Spleen (tissue), 11 donors: ENCODE measurements at regions not wholly inside any gene's neighbourhood (a gene's known extent, or its start where the extent isn't known, plus 50 kb on each side); places are given as distances from the start of the nearest gene placed in this dataset.

ENCODE experiments used
- DNase-seq: peaks from one replicate; pipeline ENCODE4 v3.0.0-alpha.2; 2020
- H3K27ac ChIP-seq, 8 donors: fragments of 200-600 bp; sonication (generic) in 7 of 8; 1 replicate in 4 of 8; 2 replicates in 4 of 8; pipeline versions ENCODE4 v1.5.0 to v1.8.0; 2016 to 2021; ENCODE audit warnings: inconsistent platforms in 4 of 8, mild to moderate bottlenecking in 4 of 8, moderate library complexity in 1 of 8
- H3K27me3 ChIP-seq, 7 donors: fragments of 200-600 bp; sonication (generic) in 6 of 7; replicated peaks in 1 of 7; 1 replicate in 4 of 7; 2 replicates in 3 of 7; pipeline versions ENCODE4 v1.5.0 to v1.8.0; 2016 to 2021; ENCODE audit warnings: inconsistent platforms in 3 of 7, mild to moderate bottlenecking in 1 of 7
- H3K36me3 ChIP-seq, 6 donors: fragments of 200-600 bp; sonication (generic) in 5 of 6; 1 replicate in 4 of 6; 2 replicates in 2 of 6; pipeline versions ENCODE4 v1.5.0 to v1.8.0; 2016 to 2021; ENCODE audit warnings: inconsistent platforms in 2 of 6
- H3K4me1 ChIP-seq, 6 donors: fragments of 200-600 bp; sonication (generic) in 5 of 6; 1 replicate in 3 of 6; 2 replicates in 3 of 6; pipeline versions ENCODE4 v1.5.0 to v1.8.0; 2016 to 2021; ENCODE audit warnings: inconsistent platforms in 3 of 6
- H3K4me3 ChIP-seq, 8 donors: fragments of 200-600 bp; sonication (generic) in 7 of 8; 1 replicate in 4 of 8; 2 replicates in 4 of 8; pipeline versions ENCODE4 v1.5.0 to v1.8.0; 2016 to 2021; ENCODE audit warnings: inconsistent platforms in 4 of 8, mild to moderate bottlenecking in 4 of 8, moderate library complexity in 2 of 8
- H3K9me3 ChIP-seq, 8 donors: fragments of 200-600 bp; sonication (generic) in 7 of 8; 1 replicate in 4 of 8; 2 replicates in 4 of 8; pipeline versions ENCODE4 v1.5.0 to v1.8.0; 2016 to 2021; ENCODE audit warnings: inconsistent platforms in 4 of 8
- POLR2A ChIP-seq, 3 donors: fragments of 450-650 bp; IDR thresholded peaks; one replicate each; pipeline ENCODE4 v1.5.1; 2017; ENCODE audit warnings: antibody characterized with exemption in 3 of 3, mild to moderate bottlenecking in 1 of 3
- POLR2AphosphoS5 ChIP-seq, 3 donors: sonication (generic); formaldehyde crosslinking; IDR thresholded peaks; one replicate each; pipeline ENCODE4 v1.5.1; 2017; ENCODE audit warnings: antibody characterized with exemption in 3 of 3
- WGBS, 5 donors: extraction: QIAGEN DNeasy Blood & Tissue Kit in 3 of 5; methylation state at CpG; one replicate each; pipeline versions ENCODE4 v1.1.5 to v1.1.7; 2013 to 2018; 5-methylcytosine and 5-hydroxymethylcytosine counted together
- intact Hi-C: fragments of 100-400 bp; cut with DNase I; formaldehyde crosslinking; loops from one replicate; pipeline ENCODE4 v1.15.0; 2023; ENCODE audit warnings: low total_unique reads
- TF ChIP-seq, protein P1 (sequence below), 11 experiments: fragments of 200-600 bp in 7 of 11; fragments of 450-650 bp in 4 of 11; sonication (generic) in 4 of 11; IDR thresholded peaks in 8 of 11; conservative IDR thresholded peaks in 3 of 11; 1 replicate in 7 of 11; 2 replicates in 4 of 11; pipeline versions ENCODE4 v1.4.0 to v1.8.0; 2016 to 2021; ENCODE audit warnings: antibody characterized with exemption in 11 of 11, inconsistent platforms in 4 of 11, mild to moderate bottlenecking in 1 of 11
- donor health status: healthy with polysubstance abuse.
- donor health status: DM: no; HTN: no; CAD: no; lungs with moderate emphysema.
- donor health status: DM: no; HTN: no; CAD: no.
- donor health status: Bipolar disorder and iron deficiency.
- donor health status: healthy.
- donor health status: DM: no; HTN: no; CAD: no.
- donor health status: DM: yes; HTN: yes; CAD: no.

DNA sequence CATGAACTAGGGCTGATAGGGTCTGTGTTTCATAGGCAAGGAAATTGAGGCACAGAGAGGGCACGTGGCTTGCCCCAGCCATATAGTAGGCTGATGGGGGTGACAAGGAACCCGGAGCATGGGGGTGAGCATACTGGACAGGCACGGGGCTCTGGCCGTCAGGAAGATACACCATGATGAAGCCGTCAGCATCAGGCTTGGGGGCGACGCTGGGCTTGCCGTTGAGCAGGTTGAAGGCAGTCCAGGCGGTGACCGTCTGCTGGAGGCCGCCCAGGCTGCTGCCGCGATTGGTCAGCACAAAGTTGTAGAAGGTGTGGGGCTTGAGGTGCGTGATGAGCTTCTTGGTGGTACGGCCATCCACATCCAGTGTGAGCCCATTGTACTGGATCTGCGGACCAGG, 119.7 kb downstream of the PTPRS start:
- Histone ChIP-seq H3K4me1 (no peaks in the 10 kb centered on the region), H3K27ac (no peak overlapping the region), H3K4me3 (no peak overlapping the region), H3K9me3 (no peaks in the 10 kb centered on the region), H3K27me3 (peaks cover 0 to 6% (median 0%) of the 10 kb centered on the region in 7 donors), H3K36me3 (peaks cover 0 to 69% (median 3%) of the 10 kb centered on the region in 6 donors)
- TF ChIP-seq POLR2A (IDR thresholded peaks at IDR 0.05) (no peak), POLR2AphosphoS5 (IDR thresholded peaks at IDR 0.05) (no peak)
- TF ChIP-seq, protein P1, sequence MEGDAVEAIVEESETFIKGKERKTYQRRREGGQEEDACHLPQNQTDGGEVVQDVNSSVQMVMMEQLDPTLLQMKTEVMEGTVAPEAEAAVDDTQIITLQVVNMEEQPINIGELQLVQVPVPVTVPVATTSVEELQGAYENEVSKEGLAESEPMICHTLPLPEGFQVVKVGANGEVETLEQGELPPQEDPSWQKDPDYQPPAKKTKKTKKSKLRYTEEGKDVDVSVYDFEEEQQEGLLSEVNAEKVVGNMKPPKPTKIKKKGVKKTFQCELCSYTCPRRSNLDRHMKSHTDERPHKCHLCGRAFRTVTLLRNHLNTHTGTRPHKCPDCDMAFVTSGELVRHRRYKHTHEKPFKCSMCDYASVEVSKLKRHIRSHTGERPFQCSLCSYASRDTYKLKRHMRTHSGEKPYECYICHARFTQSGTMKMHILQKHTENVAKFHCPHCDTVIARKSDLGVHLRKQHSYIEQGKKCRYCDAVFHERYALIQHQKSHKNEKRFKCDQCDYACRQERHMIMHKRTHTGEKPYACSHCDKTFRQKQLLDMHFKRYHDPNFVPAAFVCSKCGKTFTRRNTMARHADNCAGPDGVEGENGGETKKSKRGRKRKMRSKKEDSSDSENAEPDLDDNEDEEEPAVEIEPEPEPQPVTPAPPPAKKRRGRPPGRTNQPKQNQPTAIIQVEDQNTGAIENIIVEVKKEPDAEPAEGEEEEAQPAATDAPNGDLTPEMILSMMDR (IDR thresholded peaks at IDR 0.05 in 8 of 11, conservative IDR thresholded peaks at IDR 0.05 in 3 of 11) = no peak
- 94 to 97% (median 96%) methylated on average over 11 to 16 of the region's 16 CpGs for WGBS, 5 donors
- DNase-seq = no peak
- intact Hi-C loops = no loop called here

DNA sequence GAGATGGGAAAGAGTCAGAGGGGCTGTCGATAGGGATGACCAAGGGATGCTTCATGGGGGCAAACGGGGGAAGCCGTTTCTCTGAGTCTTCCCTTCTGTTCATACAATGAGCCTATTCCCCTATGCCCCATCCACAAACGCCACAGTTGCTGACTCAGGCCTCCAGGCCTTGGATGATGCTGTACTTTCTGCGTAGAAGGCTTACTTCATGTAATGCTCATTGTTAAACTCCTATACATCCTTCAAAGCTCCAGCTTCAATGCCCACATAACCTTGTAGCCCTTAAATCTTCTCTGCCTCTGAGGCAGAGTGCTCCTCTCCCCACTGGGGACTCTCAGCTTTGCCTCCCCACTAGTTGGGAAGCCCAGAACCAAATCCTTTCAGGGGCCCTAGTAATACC, 120.3 kb downstream of the PTPRS start:
- H3K9me3 ChIP-seq = no peaks in the 10 kb centered on the region
- DNase-seq = no peak
- H3K36me3 ChIP-seq = peaks cover 0 to 71% (median 3%) of the 10 kb centered on the region in 6 donors
- intact Hi-C loops = no loop called here
- H3K4me1 ChIP-seq = no peaks in the 10 kb centered on the region
- H3K4me3 ChIP-seq = no peak overlapping the region
- TF ChIP-seq, protein P1 (IDR thresholded peaks at IDR 0.05 in 8 of 11, conservative IDR thresholded peaks at IDR 0.05 in 3 of 11) = no peak
- no peak for TF ChIP-seq POLR2A (IDR thresholded peaks at IDR 0.05)
- no peak for TF ChIP-seq POLR2AphosphoS5 (IDR thresholded peaks at IDR 0.05)
- H3K27me3 ChIP-seq = peaks cover 0 to under 1% (median 0%) of the 10 kb centered on the region in 7 donors
- WGBS, 5 donors = 77 to 94% (median 93%) methylated on average over 5 of the region's 5 CpGs
- no peak overlapping the region for H3K27ac ChIP-seq

DNA sequence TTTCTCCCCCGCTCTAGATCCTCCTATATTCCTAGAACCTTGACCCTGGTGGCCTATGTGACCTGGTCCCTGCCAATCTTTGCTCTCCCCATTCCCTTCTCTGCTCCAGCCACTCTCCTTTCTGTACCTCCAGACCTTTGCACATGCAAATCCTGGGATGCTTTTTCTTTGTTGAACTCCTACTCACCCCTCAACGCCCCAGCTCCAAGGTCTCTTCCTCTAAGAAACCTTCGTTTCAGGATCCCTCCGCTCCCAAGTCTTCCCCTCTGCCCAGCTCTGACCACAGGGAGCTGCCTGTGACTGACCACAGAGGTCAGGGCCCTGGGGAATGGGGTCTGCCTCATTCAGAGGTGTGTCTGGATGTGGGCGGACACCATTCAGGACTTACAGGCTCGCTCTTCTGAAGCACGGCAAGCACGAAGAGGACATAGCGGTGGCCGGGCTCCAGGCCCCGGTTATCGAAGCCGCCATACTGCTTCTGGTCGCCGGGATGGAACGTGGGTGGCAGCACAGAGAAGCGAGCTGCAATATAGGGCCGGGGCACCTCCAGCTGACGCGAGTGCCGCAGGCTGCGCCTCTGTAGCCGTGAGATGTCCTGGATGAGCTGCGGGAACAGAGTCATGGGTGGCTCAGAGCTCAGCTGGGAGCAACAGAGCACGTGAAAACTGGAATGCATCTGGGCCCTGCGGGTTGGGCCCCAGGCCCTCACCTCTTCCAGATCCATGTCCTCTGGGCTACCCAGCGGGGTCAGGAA, 120.9 kb downstream of the PTPRS start:
- H3K27ac ChIP-seq = no peak overlapping the region
- intact Hi-C loops = no loop called here
- H3K27me3 ChIP-seq = no peaks in the 10 kb centered on the region
- DNase-seq = no peak
- H3K9me3 ChIP-seq = no peaks in the 10 kb centered on the region
- H3K4me1 ChIP-seq = no peaks in the 10 kb centered on the region
- peaks cover 0 to 71% (median 5%) of the 10 kb centered on the region in 6 donors for H3K36me3 ChIP-seq
- no peak overlapping the region for H3K4me3 ChIP-seq
- TF ChIP-seq, protein P1 (IDR thresholded peaks at IDR 0.05 in 8 of 11, conservative IDR thresholded peaks at IDR 0.05 in 3 of 11) = no peak
- no peak for TF ChIP-seq POLR2AphosphoS5 (IDR thresholded peaks at IDR 0.05)
- no peak for TF ChIP-seq POLR2A (IDR thresholded peaks at IDR 0.05)
- 92 to 97% (median 96%) methylated on average over 25 to 27 of the region's 27 CpGs for WGBS, 5 donors

DNA sequence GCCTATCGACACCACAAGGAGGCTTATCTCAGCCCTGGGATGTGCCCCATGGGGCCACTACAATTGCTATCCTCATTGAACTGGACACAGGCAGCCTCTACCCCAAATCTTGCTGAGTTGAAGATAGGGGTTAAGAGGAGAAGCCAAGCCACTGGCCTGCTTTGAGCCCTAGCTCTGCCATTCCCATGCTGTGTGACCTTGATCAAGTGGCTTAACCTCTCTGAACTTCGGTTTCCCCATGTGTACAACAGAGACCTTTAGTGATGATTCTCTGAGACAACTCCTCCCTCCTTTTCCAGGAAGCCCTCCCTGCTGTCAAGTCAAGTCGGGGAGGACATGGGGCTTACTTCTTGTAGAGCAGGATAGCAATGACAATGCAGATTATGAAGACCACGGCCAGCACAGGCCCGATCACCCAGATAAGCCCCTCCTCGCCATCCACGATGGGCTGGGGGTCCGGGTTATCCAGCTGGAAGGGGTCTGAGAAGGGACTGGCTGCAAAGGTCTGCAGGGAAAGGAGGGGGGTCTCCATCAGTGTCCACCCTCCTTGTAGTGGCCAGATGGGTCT, 121.6 kb downstream of the PTPRS start:
- H3K27ac ChIP-seq = no peak overlapping the region
- TF ChIP-seq, protein P1 (IDR thresholded peaks at IDR 0.05 in 8 of 11, conservative IDR thresholded peaks at IDR 0.05 in 3 of 11) = no peak
- no peak for TF ChIP-seq POLR2AphosphoS5 (IDR thresholded peaks at IDR 0.05)
- TF ChIP-seq POLR2A (IDR thresholded peaks at IDR 0.05) = no peak
- DNase-seq = no peak
- intact Hi-C loops = no loop called here
- H3K4me1 ChIP-seq = no peaks in the 10 kb centered on the region
- no peak overlapping the region for H3K4me3 ChIP-seq
- H3K9me3 ChIP-seq = no peaks in the 10 kb centered on the region
- 86 to 89% (median 89%) methylated on average over 7 to 8 of the region's 8 CpGs for WGBS, 5 donors
- H3K27me3 ChIP-seq = no peaks in the 10 kb centered on the region
- peaks cover 0 to 78% (median 10%) of the 10 kb centered on the region in 6 donors for H3K36me3 ChIP-seq
